Right atrium auricular region (tissue), 2 donors: ENCODE measurements at regions not wholly inside any gene's neighbourhood (a gene's known extent, or its start where the extent isn't known, plus 50 kb on each side); places are given as distances from the start of the nearest gene placed in this dataset.

Experiments
- DNase-seq: peaks from one replicate; pipeline ENCODE4 v3.0.0-alpha.2; 2019; ENCODE audit warnings: low spot score
- H3K27ac ChIP-seq, 2 donors: fragments of 200-600 bp; sonication (generic); 1 replicate in 1 of 2; 2 replicates in 1 of 2; pipeline ENCODE4 v1.5.1; 2016 to 2019
- H3K27me3 ChIP-seq, 2 donors: fragments of 200-600 bp; sonication (generic); one replicate each; pipeline versions ENCODE4 v1.5.1 to v1.6.0; 2017 to 2019
- H3K36me3 ChIP-seq: fragments of 200-600 bp; sonication (generic); one replicate; pipeline ENCODE4 v1.5.1; 2016
- H3K4me1 ChIP-seq, 2 donors: fragments of 200-600 bp; sonication (generic); one replicate each; pipeline versions ENCODE4 v1.5.1 to v1.6.0; 2017 to 2019
- H3K4me3 ChIP-seq, 2 donors: fragments of 200-600 bp; sonication (generic); 1 replicate in 1 of 2; 2 replicates in 1 of 2; pipeline ENCODE4 v1.5.1; 2017 to 2019; ENCODE audit warnings: mild to moderate bottlenecking in 1 of 2, moderate library complexity in 1 of 2
- H3K9me3 ChIP-seq, 2 donors: fragments of 200-600 bp; sonication (generic); one replicate each; pipeline ENCODE4 v1.5.1; 2019
- TF ChIP-seq, protein P1 (sequence below), 2 donors: fragments of 200-600 bp; sonication (generic); IDR thresholded peaks; one replicate each; pipeline ENCODE4 v1.5.1; 2019; ENCODE audit warnings: antibody characterized with exemption in 2 of 2

DNA sequence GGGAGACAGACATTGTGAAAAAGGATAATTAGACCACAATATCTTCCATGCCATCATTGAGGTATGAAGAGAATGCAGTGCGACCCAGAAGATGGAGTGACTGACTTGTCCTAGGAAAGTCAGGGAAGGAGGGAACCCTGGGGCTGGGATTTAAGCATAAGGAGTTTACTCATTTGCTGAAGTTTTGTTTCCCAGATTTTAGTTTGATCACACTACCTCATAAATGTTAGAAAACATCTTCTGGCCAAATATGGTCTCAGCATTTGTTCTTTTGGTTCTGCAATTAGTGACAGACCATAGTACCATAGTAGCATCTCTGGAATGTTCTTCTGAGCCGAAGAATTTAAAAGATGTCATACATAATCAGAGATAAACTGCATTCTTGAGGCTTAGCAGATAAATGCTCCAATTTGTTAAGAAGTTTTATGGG is 96.5 kb upstream of the PGRMC2 start:
- no peak for DNase-seq
- Histone ChIP-seq H3K4me1 (peaks cover 0 to 29% of the 10 kb centered on the region in 2 donors), H3K27me3 (no peaks in the 10 kb centered on the region), H3K4me3 (no peak overlapping the region), H3K27ac (no peak overlapping the region), H3K9me3 (no peaks in the 10 kb centered on the region), H3K36me3 (no peaks in the 10 kb centered on the region)
- TF ChIP-seq, protein P1, sequence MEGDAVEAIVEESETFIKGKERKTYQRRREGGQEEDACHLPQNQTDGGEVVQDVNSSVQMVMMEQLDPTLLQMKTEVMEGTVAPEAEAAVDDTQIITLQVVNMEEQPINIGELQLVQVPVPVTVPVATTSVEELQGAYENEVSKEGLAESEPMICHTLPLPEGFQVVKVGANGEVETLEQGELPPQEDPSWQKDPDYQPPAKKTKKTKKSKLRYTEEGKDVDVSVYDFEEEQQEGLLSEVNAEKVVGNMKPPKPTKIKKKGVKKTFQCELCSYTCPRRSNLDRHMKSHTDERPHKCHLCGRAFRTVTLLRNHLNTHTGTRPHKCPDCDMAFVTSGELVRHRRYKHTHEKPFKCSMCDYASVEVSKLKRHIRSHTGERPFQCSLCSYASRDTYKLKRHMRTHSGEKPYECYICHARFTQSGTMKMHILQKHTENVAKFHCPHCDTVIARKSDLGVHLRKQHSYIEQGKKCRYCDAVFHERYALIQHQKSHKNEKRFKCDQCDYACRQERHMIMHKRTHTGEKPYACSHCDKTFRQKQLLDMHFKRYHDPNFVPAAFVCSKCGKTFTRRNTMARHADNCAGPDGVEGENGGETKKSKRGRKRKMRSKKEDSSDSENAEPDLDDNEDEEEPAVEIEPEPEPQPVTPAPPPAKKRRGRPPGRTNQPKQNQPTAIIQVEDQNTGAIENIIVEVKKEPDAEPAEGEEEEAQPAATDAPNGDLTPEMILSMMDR (IDR thresholded peaks at IDR 0.05): no peak

DNA sequence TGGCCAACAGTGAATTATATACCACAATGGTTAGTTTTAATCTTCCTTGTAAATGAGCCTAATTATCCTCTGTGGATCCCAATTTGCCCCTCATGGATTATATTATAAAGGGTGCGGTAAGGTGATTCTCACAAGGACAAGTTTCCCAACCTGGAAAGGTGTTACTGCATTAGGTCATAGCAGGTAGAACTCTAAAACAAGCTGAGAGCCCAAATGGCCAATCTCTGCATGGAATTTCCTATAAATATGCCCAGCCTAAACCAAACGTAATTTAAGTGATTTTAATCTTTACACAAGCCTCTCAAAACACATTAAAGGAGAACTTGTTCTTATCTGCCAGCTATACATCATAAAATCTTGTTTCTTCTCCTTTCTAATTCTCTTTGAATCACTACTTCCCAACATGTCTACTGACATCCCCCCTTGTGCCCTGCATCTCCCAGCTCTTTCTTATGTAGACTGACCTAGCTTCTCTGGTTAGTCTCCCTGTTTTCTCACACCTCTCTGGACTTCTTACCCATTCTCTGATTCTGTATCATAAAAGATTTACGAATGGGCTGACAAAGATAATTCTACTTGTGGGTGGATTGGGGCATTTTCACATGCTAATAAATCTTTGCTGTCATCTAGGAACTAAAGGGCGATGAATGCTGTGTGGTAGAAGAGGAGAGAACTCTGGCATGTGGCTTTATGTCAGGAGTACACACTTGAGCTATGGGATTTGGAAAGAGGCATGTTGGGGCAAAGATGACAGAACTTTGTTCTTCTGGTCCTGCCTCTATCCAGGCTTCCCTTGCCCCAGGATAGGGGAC is 94.3 kb upstream of the PGRMC2 start:
- Histone ChIP-seq H3K4me1 (peaks cover 0 to 18% of the 10 kb centered on the region in 2 donors), H3K9me3 (no peaks in the 10 kb centered on the region), H3K27me3 (no peaks in the 10 kb centered on the region), H3K36me3 (no peaks in the 10 kb centered on the region), H3K4me3 (no peak overlapping the region), H3K27ac (no peak overlapping the region)
- TF ChIP-seq, protein P1 (IDR thresholded peaks at IDR 0.05): no peak
- no peak for DNase-seq

DNA sequence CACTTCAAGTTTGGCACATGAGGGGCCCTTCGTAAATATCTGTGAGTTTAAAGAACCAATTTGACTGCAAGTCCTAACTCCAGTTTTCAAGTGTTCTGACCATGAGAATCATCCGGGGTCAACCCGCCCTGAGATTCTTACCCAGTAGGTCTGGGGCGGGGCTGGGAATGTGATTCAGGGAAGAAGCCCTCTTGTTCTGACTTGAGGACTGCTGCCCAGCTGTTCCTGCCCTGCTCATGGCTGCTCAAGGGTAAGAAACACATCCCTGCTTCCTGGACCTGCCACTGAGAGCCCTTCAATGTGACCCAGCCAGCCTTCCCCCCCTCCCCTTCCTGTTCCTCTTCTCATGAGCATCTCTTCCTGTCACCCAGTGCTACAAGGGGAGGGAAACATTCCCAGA is 92.7 kb upstream of the PGRMC2 start:
- Histone ChIP-seq H3K27me3 (no peaks in the 10 kb centered on the region), H3K36me3 (no peaks in the 10 kb centered on the region)

DNA sequence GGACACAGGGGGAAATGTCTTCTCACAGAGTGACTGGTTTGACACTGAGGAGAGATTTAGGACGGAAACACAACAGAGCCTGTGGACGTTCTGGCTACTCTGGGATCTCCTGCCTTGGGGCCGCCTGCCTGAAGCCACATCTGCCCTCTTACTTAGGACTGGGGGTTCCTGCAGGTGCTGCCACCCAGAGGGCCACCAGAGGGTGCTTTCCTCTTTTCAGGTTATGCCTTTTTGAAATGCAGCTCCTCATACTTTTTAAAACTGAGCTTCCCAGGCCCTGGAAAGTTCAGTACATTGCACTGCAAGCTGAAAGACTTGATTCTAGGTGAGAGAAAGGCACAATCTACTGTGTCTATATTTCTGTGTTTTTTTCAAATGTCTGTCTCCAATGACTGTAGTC is 92.2 kb upstream of the PGRMC2 start:
- no peaks in the 10 kb centered on the region for H3K36me3 ChIP-seq
- TF ChIP-seq, protein P1 (IDR thresholded peaks at IDR 0.05): peak; percentile 53 to 71
- no peaks in the 10 kb centered on the region for H3K4me1 ChIP-seq
- DNase-seq: no peak
- H3K27me3 ChIP-seq: no peaks in the 10 kb centered on the region
- H3K27ac ChIP-seq: no peak overlapping the region
- H3K4me3 ChIP-seq: no peak overlapping the region
- H3K9me3 ChIP-seq: no peaks in the 10 kb centered on the region

More for the DNA sequence above, 92.7 kb upstream of the PGRMC2 start:
- Histone ChIP-seq H3K27ac (no peak overlapping the region), H3K4me1 (peaks cover 0 to 3% of the 10 kb centered on the region in 2 donors), H3K4me3 (no peak overlapping the region), H3K9me3 (no peaks in the 10 kb centered on the region)
- no peak for DNase-seq
- TF ChIP-seq, protein P1 (IDR thresholded peaks at IDR 0.05): no peak

DNA sequence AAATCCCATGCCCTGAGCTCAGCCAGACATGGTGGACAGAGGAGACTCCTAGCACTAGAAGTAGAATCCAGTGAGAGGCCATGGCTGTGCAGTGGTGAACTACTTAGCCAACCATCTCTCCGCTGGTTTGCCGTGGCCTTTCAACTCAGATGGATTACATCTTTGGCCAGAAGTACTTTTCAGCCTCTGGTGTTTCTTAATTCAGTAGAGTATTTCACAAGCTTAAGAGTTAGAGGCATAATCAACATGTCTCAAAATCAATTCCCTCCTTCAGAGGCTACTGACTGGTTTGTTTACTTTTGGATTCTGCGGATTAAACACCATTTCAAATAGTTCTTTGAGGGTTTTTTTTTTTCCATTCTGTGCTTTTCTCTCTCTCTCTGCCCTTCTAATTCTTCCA is 91.1 kb upstream of the PGRMC2 start:
- no peak for DNase-seq
- TF ChIP-seq, protein P1 (IDR thresholded peaks at IDR 0.05): no peak
- H3K36me3 ChIP-seq: no peaks in the 10 kb centered on the region
- no peaks in the 10 kb centered on the region for H3K9me3 ChIP-seq
- no peaks in the 10 kb centered on the region for H3K27me3 ChIP-seq
- H3K27ac ChIP-seq: no peak overlapping the region
- H3K4me3 ChIP-seq: no peak overlapping the region
- H3K4me1 ChIP-seq: no peaks in the 10 kb centered on the region

DNA sequence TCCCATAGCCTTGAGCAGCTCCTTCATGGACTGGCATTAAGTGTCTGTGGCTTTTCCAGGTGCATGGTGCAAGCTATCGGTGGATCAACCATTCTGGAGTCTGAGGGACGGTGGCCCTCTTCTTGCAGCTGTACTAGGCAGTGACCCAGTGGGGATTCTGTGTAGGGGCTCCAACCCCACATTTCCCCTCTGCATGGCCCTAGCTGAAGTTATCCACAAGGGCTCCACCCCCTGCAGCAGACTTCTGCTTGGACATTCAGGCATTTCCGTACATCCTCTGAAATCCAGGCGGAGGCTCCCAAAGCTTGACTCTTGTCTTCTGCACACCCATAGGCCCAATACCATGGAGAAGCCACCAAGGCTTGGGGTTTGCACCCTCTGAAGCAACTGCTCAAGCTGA is 89.3 kb upstream of the PGRMC2 start:
- Histone ChIP-seq H3K27ac (no peak overlapping the region), H3K36me3 (no peaks in the 10 kb centered on the region), H3K27me3 (no peaks in the 10 kb centered on the region), H3K4me1 (no peaks in the 10 kb centered on the region), H3K4me3 (no peak overlapping the region), H3K9me3 (no peaks in the 10 kb centered on the region)
- DNase-seq: no peak
- TF ChIP-seq, protein P1 (IDR thresholded peaks at IDR 0.05): no peak
